HCT116 (cell line): ENCODE measurements at regions not wholly inside any gene's neighbourhood (a gene's known extent, or its start where the extent isn't known, plus 50 kb on each side); places are given as distances from the start of the nearest gene placed in this dataset.

Experiments used
- ATAC-seq: fragments of 200-7000 bp; cut with Tn5 transposase; 2 replicates; pipeline ENCODE4 v1.9.1; 2020; ENCODE audit warnings: mild to moderate bottlenecking, moderate library complexity
- BruUV-seq: library from RNA; stranded (reverse); fragments of 400-500 nt; replicated peaks from 2 replicates; lab custom pipeline; 2021; lab: Mats Ljungman, UMichigan
- CTCF ChIA-PET: fragments of 300-600 bp; sonication (Branson Sonifier 250); formaldehyde crosslinking; loops from one replicate; lab custom pipeline; 2021; ENCODE audit warnings: antibody characterized with exemption; lab: Charles Lee
- POLR2A ChIA-PET: fragments of 300-600, 350-600 bp; sonication (Branson Sonifier 250); formaldehyde crosslinking; loops from one replicate; lab custom pipeline; 2021; ENCODE audit warnings: antibody characterized with exemption; lab: Charles Lee
- RAD21 ChIA-PET, 2 experiments: fragments of 300-600 bp; sonication (Branson Sonifier 250); formaldehyde crosslinking; loops; one replicate each; lab custom pipeline; 2023; ENCODE audit warnings: low total read pairs in 2 of 2; ENCODE audit not compliant: uncharacterized antibody in 2 of 2, unreplicated experiment in 2 of 2, low non-redundant PET in 1 of 2; lab: Charles Lee
- DNase-seq: peaks from one replicate; pipeline ENCODE4 v3.0.0-alpha.2; 2010; ENCODE audit warnings: low read depth, low spot score
- H2AFZ ChIP-seq: fragments of 200-600 bp; shearing (Covaris generic), sonication (generic); 2 replicates; pipeline ENCODE4 v1.6.1; 2017; ENCODE audit warnings: low read depth, mixed run types, mixed read lengths, antibody characterized with exemption, low read length; ENCODE audit not compliant: poor library complexity, severe bottlenecking
- H3K27ac ChIP-seq: 2 replicates; pipeline ENCODE4 v1.5.1; 2012; ENCODE audit warnings: low read depth, low read length
- H3K27me3 ChIP-seq: fragments of 200-600 bp; sonication (generic); 2 replicates; pipeline ENCODE4 v1.6.1; 2016; ENCODE audit warnings: mixed run types, low read length, mixed read lengths; ENCODE audit not compliant: insufficient read depth
- H3K36me3 ChIP-seq, 2 experiments: fragments of 200-500 bp in 1 of 2; fragments of 200-600 bp in 1 of 2; sonication (Bioruptor generic) in 1 of 2; sonication (generic) in 1 of 2; 2 replicates each; pipeline versions ENCODE4 v1.5.1 to v1.6.1; 2014 to 2016; ENCODE audit warnings: low read length in 2 of 2, inconsistent platforms in 1 of 2, mixed read lengths in 1 of 2, mixed run types in 1 of 2; ENCODE audit not compliant: insufficient read depth in 2 of 2, control insufficient read depth in 1 of 2
- H3K4me1 ChIP-seq, 2 experiments: fragments of 200-600 bp in 1 of 2; sonication (generic) in 1 of 2; 2 replicates each; pipeline versions ENCODE4 v1.5.1 to v1.6.1; 2012 to 2017; ENCODE audit warnings: low read length in 2 of 2, inconsistent platforms in 1 of 2, mild to moderate bottlenecking in 1 of 2, mixed read lengths in 1 of 2, mixed run types in 1 of 2, moderate library complexity in 1 of 2; ENCODE audit not compliant: insufficient read depth in 2 of 2, control insufficient read depth in 1 of 2
- H3K4me2 ChIP-seq: fragments of 200-600 bp; sonication (generic); 2 replicates; pipeline ENCODE4 v1.6.1; 2017; ENCODE audit warnings: mixed run types, low read length, mixed read lengths
- H3K4me3 ChIP-seq, 2 experiments: fragments of 200-600 bp in 1 of 2; sonication (generic) in 1 of 2; replicated peaks in 1 of 2; 2 replicates each; pipeline ENCODE4 v1.5.1; 2011 to 2016; ENCODE audit warnings: low read length in 2 of 2, control low read depth in 1 of 2, low read depth in 1 of 2, mild to moderate bottlenecking in 1 of 2, mixed read lengths in 1 of 2, mixed run types in 1 of 2
- H3K79me2 ChIP-seq: fragments of 200-600 bp; sonication (generic); 2 replicates; pipeline ENCODE4 v1.6.1; 2017; ENCODE audit warnings: mild to moderate bottlenecking, mixed run types, low read length, moderate library complexity, mixed read lengths; ENCODE audit not compliant: insufficient read depth
- H3K9ac ChIP-seq: fragments of 200-600 bp; sonication (generic); 2 replicates; pipeline ENCODE4 v1.6.1; 2016; ENCODE audit warnings: low read length, mixed read lengths
- H3K9me2 ChIP-seq: fragments of 200-600 bp; sonication (generic), shearing (Covaris generic); 2 replicates; pipeline ENCODE4 v1.6.1; 2017; ENCODE audit warnings: mixed run types, mild to moderate bottlenecking, moderate library complexity; ENCODE audit not compliant: insufficient read depth
- H3K9me3 ChIP-seq, 2 experiments: fragments of 200-500 bp in 1 of 2; fragments of 200-600 bp in 1 of 2; sonication (Bioruptor generic) in 1 of 2; sonication (generic) in 1 of 2; 2 replicates each; pipeline ENCODE4 v1.6.1; 2014 to 2017; ENCODE audit warnings: low read length in 2 of 2, mixed read lengths in 2 of 2, inconsistent platforms in 1 of 2, low read depth in 1 of 2, mild to moderate bottlenecking in 1 of 2, mixed run types in 1 of 2, moderate library complexity in 1 of 2; ENCODE audit not compliant: control insufficient read depth in 1 of 2, insufficient read depth in 1 of 2
- H4K20me1 ChIP-seq: fragments of 200-600 bp; sonication (generic), shearing (Covaris generic); 2 replicates; pipeline ENCODE4 v1.6.1; 2017; ENCODE audit warnings: mixed run types, mild to moderate bottlenecking, moderate library complexity; ENCODE audit not compliant: insufficient read depth
- CBX3 ChIP-seq: IDR thresholded peaks from 2 replicates; pipeline ENCODE4 v1.6.1; 2012; ENCODE audit warnings: low read depth
- EGR1 ChIP-seq: IDR thresholded peaks from 2 replicates; pipeline ENCODE4 v1.6.1; 2012; ENCODE audit warnings: low read depth
- ELF1 ChIP-seq: IDR thresholded peaks from 2 replicates; pipeline ENCODE4 v1.6.1; 2012; ENCODE audit warnings: low read depth, borderline replicate concordance
- EZH2 ChIP-seq: fragments of 200-600 bp; sonication (generic); IDR thresholded peaks from 2 replicates; pipeline ENCODE4 v1.6.1; 2017; ENCODE audit warnings: antibody characterized with exemption, mixed run types
- EZH2phosphoT487 ChIP-seq: fragments of 200-600 bp; IDR thresholded peaks from 2 replicates; pipeline ENCODE4 v1.6.1; 2018; ENCODE audit warnings: antibody characterized with exemption, borderline replicate concordance
- POLR2AphosphoS5 ChIP-seq: IDR thresholded peaks from 2 replicates; pipeline ENCODE4 v1.6.1; 2011; ENCODE audit warnings: mild to moderate bottlenecking, low read depth, low read length, moderate library complexity
- RAD21 ChIP-seq: IDR thresholded peaks from 2 replicates; pipeline ENCODE4 v1.6.1; 2012; ENCODE audit warnings: low read depth, mild to moderate bottlenecking
- SIN3A ChIP-seq: IDR thresholded peaks from 2 replicates; pipeline ENCODE4 v1.6.1; 2012; ENCODE audit warnings: low read depth
- SRF ChIP-seq: IDR thresholded peaks from 2 replicates; pipeline ENCODE4 v1.6.1; 2012; ENCODE audit warnings: low read depth
- TCF7L2 ChIP-seq: IDR thresholded peaks from 2 replicates; pipeline ENCODE4 v1.7.0; 2011; ENCODE audit warnings: borderline replicate concordance, inconsistent platforms; ENCODE audit not compliant: insufficient read depth, insufficient read length; ENCODE audit errors: extremely low read depth
- YY1 ChIP-seq: IDR thresholded peaks from 2 replicates; pipeline ENCODE4 v1.6.1; 2011; ENCODE audit warnings: low read length, low read depth, moderate library complexity, mild to moderate bottlenecking; ENCODE audit not compliant: insufficient replicate concordance; ENCODE audit errors: extremely low read depth
- ZFX ChIP-seq: fragments of 450-650 bp; IDR thresholded peaks from 2 replicates; pipeline ENCODE4 v1.6.1; 2017
- ZNF274 ChIP-seq: fragments of 200-500 bp; sonication (Bioruptor generic); IDR thresholded peaks from 2 replicates; pipeline ENCODE4 v1.6.1; 2014; ENCODE audit warnings: mild to moderate bottlenecking, low read depth, low read length, inconsistent platforms
- intact Hi-C: fragments of 100-400 bp; cut with micrococcal nuclease; formaldehyde crosslinking; loops from 2 replicates; pipeline ENCODE4 v1.10.0; 2022
- TF ChIP-seq, protein P1 (sequence below): IDR thresholded peaks from 2 replicates; pipeline ENCODE4 v1.6.1; 2012
- TF ChIP-seq, protein P2 (sequence below), 3 experiments: fragments of 200-600 bp in 1 of 3; sonication (generic) in 1 of 3; IDR thresholded peaks in 2 of 3; conservative IDR thresholded peaks in 1 of 3; 2 replicates each; pipeline ENCODE4 v1.5.1; 2012 to 2017; ENCODE audit warnings: low read depth in 2 of 3, low read length in 2 of 3, antibody characterized with exemption in 1 of 3, borderline replicate concordance in 1 of 3, control low read depth in 1 of 3, mild to moderate bottlenecking in 1 of 3, mixed read lengths in 1 of 3, mixed run types in 1 of 3, moderate library complexity in 1 of 3; ENCODE audit not compliant: insufficient read depth in 1 of 3

DNA sequence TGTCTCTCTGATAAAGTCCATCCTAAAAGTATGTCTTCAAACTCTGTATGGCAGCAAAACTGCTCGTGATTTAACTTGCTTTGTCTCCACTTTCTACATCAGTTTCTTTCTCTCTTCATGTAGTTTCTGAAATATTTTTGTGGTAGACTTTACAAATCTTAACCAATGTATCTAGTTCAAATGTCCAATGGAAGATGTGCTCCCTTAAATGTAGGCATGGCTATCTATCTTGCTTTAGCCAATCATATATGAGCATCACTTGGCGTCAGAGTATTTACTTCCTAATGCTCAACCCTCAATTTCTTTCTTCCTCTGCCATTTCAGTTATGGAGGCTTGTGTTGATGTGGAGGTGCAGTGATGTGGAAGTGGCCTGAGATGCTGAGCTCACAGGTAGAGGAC lies 206.1 kb upstream of the ZNF608 start:
- Histone ChIP-seq H2AFZ (no peak overlapping the region), H3K4me2 (no peak overlapping the region), H3K36me3 (no peaks in the 10 kb centered on the region), H3K9me2 (no peaks in the 10 kb centered on the region), H3K27ac (no peak overlapping the region), H3K9me3 (no peaks in the 10 kb centered on the region), H3K4me3 (no peak overlapping the region), H3K4me1 (peaks cover 0 to 6% of the 10 kb centered on the region in 2 experiments; a peak in 1 of 4 replicates), H3K27me3 (no peaks in the 10 kb centered on the region), H4K20me1 (no peaks in the 10 kb centered on the region), H3K79me2 (no peaks in the 10 kb centered on the region), H3K9ac (no peak overlapping the region)
- TF ChIP-seq RAD21: no peak
- TF ChIP-seq, protein P1, sequence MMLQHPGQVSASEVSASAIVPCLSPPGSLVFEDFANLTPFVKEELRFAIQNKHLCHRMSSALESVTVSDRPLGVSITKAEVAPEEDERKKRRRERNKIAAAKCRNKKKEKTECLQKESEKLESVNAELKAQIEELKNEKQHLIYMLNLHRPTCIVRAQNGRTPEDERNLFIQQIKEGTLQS: no peak
- no peak for TF ChIP-seq TCF7L2
- TF ChIP-seq EZH2phosphoT487: no peak
- no peak for TF ChIP-seq ELF1
- TF ChIP-seq CBX3: no peak
- no peak for TF ChIP-seq YY1
- TF ChIP-seq ZFX: no peak
- BruUV-seq: no TSS peak
- ChIA-PET CTCF (no interaction called here), POLR2A (no interaction called here), RAD21 (no interaction called here)
- ATAC-seq (no peak), DNase-seq (no peak)
- intact Hi-C loops: no loop called here

DNA sequence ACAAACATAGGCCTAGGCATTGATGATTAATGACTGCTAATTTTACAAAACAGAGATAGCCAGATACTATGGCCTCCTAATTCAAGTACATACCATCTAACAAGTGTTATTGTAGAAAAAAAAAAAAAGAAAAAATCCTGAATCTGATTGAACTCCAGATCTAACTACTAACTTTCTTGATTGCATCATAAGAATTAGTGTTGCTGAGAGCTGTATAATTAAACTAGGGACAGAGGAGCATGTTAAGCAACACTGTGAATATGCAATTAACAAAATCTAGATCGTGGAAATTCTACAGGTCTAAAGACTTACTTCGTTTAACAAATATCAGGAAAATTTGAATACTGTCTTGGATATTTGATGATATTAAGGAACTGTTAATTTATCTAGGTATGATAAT lies 208.3 kb upstream of the ZNF608 start:
- Histone ChIP-seq H3K9me3 (no peaks in the 10 kb centered on the region), H2AFZ (no peak overlapping the region), H3K4me2 (no peak overlapping the region), H3K9me2 (no peaks in the 10 kb centered on the region), H3K9ac (no peak overlapping the region), H3K4me3 (no peak overlapping the region), H3K36me3 (no peaks in the 10 kb centered on the region), H3K27ac (no peak overlapping the region), H4K20me1 (no peaks in the 10 kb centered on the region), H3K4me1 (peaks cover 0 to 6% of the 10 kb centered on the region in 2 experiments; a peak in 1 of 4 replicates), H3K79me2 (no peaks in the 10 kb centered on the region), H3K27me3 (no peaks in the 10 kb centered on the region)
- DNase-seq (no peak), ATAC-seq (no peak)
- intact Hi-C loops: no loop called here
- no peak for TF ChIP-seq ZNF274
- TF ChIP-seq SRF: no peak
- TF ChIP-seq RAD21: no peak
- TF ChIP-seq, protein P2, sequence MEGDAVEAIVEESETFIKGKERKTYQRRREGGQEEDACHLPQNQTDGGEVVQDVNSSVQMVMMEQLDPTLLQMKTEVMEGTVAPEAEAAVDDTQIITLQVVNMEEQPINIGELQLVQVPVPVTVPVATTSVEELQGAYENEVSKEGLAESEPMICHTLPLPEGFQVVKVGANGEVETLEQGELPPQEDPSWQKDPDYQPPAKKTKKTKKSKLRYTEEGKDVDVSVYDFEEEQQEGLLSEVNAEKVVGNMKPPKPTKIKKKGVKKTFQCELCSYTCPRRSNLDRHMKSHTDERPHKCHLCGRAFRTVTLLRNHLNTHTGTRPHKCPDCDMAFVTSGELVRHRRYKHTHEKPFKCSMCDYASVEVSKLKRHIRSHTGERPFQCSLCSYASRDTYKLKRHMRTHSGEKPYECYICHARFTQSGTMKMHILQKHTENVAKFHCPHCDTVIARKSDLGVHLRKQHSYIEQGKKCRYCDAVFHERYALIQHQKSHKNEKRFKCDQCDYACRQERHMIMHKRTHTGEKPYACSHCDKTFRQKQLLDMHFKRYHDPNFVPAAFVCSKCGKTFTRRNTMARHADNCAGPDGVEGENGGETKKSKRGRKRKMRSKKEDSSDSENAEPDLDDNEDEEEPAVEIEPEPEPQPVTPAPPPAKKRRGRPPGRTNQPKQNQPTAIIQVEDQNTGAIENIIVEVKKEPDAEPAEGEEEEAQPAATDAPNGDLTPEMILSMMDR (IDR thresholded peaks at IDR 0.05 in 2 of 3, conservative IDR thresholded peaks at IDR 0.05 in 1 of 3; ENCODE audit: borderline replicate concordance in 1 of 3, insufficient read depth in 1 of 3, low read depth in 2 of 3, low read length in 2 of 3): no peak
- no peak for TF ChIP-seq EZH2
- no peak for TF ChIP-seq YY1
- no peak for TF ChIP-seq EZH2phosphoT487
- TF ChIP-seq, protein P1: no peak
- TF ChIP-seq CBX3: no peak
- no peak for TF ChIP-seq SIN3A
- TF ChIP-seq TCF7L2: no peak
- no peak for TF ChIP-seq EGR1
- no peak for TF ChIP-seq POLR2AphosphoS5
- TF ChIP-seq ZFX: no peak
- no peak for TF ChIP-seq ELF1
- ChIA-PET CTCF (no interaction called here), RAD21 (no interaction called here), POLR2A (no interaction called here)
- BruUV-seq: no TSS peak
